Fibroblast of lung (primary cell): ENCODE measurements at regions not wholly inside any gene's neighbourhood (a gene's known extent, or its start where the extent isn't known, plus 50 kb on each side); places are given as distances from the start of the nearest gene placed in this dataset.
"Not testable (repeated sequence)": the region's sequence is repeated elsewhere in the genome, so short reads cannot be mapped to it uniquely, and the experiment has no call there.

Experiments used
- EZH2 ChIP-seq: IDR thresholded peaks from 2 replicates; pipeline ENCODE4 v1.5.1; 2012; ENCODE audit warnings: low read length, control low read depth, mild to moderate bottlenecking; ENCODE audit errors: missing control alignments
- TF ChIP-seq, protein P1 (sequence below), 2 donors: IDR thresholded peaks in 1 of 2; conservative IDR thresholded peaks in 1 of 2; 1 replicate in 1 of 2; 2 replicates in 1 of 2; pipeline ENCODE4 v1.5.1; 2011 to 2012; ENCODE audit warnings: low read length in 2 of 2, control low read depth in 1 of 2, inconsistent platforms in 1 of 2, low read depth in 1 of 2, mild to moderate bottlenecking in 1 of 2

DNA sequence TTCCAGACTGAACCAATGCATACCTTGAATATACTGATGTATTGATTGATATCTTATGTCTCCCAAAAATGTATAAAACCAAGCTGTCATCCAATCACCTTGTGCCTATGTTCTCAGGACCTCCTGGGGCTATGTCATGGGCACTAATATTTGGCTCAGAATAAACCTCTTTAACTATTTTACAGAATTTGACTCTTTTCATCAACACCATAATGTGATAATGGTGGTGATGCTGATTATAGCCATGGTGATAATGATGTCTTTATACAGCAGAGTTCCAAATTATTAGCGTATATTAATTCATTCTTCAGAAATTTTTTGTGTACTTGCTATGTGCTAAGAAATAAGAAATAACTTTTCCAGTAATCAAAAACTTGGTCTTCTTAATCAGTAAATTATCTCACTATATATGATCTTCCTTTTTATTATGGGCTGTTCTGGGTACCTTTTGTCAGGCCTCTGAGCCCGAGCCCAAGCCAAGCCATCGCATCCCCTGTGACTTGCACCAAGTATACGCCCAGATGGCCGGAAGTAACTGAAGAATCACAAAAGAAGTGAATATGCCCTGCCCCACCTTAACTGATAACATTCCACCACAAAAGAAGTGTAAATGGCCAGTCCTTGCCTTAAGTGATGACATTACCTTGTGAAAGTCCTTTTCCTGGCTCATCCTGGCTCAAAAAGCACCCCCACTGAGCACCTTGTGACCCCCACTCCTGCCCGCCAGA is 496.2 kb upstream of the MMS22L start:
- TF ChIP-seq, protein P1, sequence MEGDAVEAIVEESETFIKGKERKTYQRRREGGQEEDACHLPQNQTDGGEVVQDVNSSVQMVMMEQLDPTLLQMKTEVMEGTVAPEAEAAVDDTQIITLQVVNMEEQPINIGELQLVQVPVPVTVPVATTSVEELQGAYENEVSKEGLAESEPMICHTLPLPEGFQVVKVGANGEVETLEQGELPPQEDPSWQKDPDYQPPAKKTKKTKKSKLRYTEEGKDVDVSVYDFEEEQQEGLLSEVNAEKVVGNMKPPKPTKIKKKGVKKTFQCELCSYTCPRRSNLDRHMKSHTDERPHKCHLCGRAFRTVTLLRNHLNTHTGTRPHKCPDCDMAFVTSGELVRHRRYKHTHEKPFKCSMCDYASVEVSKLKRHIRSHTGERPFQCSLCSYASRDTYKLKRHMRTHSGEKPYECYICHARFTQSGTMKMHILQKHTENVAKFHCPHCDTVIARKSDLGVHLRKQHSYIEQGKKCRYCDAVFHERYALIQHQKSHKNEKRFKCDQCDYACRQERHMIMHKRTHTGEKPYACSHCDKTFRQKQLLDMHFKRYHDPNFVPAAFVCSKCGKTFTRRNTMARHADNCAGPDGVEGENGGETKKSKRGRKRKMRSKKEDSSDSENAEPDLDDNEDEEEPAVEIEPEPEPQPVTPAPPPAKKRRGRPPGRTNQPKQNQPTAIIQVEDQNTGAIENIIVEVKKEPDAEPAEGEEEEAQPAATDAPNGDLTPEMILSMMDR (conservative IDR thresholded peaks at IDR 0.05 in 1 of 2, IDR thresholded peaks at IDR 0.05 in 1 of 2; ENCODE audit: low read depth in 1 of 2, low read length in 2 of 2), result not testable (repeated sequence)
- TF ChIP-seq EZH2, result not testable (repeated sequence)
